ENCODE measurements at regions not wholly inside any gene's neighbourhood (a gene's known extent, or its start where the extent isn't known, plus 50 kb on each side); places are given as distances from the start of the nearest gene placed in this dataset.

DNA sequence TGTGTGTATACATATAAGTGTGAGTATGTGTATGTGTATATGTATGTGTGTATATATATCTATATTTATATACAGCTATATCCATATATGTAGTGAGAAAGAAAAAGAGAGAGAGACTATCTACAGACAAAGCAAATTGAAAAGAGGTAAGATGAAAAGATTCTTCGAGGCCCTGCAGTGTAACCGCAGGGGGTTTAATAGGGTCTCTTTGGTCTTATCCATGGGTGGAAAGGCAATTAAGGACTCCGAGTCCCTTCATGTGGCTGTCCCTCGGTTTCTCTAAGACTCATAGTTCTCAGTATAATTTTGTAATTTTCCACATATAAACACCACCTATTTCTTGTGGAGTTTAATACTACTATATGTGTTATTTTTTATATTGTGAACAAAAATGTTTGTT, 50.6 kb upstream of the JAZF1 start:
- no peak overlapping the region for H3K4me3 ChIP-seq (ENCODE audit: low read depth, low read length)
- DNase-seq (ENCODE audit: low read depth) = no peak
- TF ChIP-seq, protein P1, sequence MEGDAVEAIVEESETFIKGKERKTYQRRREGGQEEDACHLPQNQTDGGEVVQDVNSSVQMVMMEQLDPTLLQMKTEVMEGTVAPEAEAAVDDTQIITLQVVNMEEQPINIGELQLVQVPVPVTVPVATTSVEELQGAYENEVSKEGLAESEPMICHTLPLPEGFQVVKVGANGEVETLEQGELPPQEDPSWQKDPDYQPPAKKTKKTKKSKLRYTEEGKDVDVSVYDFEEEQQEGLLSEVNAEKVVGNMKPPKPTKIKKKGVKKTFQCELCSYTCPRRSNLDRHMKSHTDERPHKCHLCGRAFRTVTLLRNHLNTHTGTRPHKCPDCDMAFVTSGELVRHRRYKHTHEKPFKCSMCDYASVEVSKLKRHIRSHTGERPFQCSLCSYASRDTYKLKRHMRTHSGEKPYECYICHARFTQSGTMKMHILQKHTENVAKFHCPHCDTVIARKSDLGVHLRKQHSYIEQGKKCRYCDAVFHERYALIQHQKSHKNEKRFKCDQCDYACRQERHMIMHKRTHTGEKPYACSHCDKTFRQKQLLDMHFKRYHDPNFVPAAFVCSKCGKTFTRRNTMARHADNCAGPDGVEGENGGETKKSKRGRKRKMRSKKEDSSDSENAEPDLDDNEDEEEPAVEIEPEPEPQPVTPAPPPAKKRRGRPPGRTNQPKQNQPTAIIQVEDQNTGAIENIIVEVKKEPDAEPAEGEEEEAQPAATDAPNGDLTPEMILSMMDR (IDR thresholded peaks at IDR 0.05; ENCODE audit: insufficient read depth, low read depth, low read length, missing control alignments) = no peak

DNA sequence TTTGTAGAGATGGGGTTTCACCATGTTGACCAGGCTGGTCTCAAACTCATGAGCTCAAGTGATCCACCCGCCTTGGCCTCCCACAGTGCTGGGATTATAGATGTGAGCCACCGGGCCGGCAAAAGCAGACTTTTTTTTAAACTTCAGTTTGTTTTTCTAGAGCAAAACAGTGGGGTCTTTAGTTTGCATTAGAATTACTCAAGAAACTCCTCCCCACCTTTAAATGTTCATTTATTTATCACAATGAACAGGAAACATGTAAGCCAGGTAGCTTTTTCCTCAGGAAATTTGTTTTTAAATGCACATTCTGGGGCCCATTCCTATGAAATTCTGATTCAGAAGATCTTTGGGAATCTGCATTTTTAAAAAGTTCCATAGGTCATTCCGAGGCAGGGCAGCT, 56.0 kb upstream of the JAZF1 start:
- TF ChIP-seq, protein P1 (IDR thresholded peaks at IDR 0.05; ENCODE audit: insufficient read depth, low read depth, low read length, missing control alignments) = no peak
- H3K4me3 ChIP-seq (ENCODE audit: low read depth, low read length) = no peak overlapping the region
- DNase-seq (ENCODE audit: low read depth) = no peak

DNA sequence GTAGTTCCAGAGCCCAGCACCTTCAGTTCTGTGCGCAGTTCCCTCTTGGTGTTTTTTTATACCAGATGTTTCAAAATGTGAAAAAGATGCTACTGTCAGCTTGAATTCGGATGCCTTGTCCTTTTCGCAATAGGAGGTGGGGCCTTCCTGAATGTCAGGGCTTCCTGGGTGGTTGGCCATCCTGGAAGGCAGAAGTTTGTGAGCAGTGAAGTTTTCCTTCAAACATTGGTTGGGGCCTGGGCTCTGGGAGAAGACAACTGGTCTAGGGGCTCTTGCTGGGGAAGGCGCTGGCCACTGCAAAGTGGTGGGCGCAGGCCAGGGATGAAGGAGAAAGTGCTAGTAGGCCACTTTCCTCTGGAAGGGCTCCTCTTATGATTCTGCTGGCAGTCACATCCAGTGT, 56.8 kb upstream of the JAZF1 start:
- no peak overlapping the region for H3K4me3 ChIP-seq (ENCODE audit: low read depth, low read length)
- DNase-seq (ENCODE audit: low read depth) = no peak
- TF ChIP-seq, protein P1 (IDR thresholded peaks at IDR 0.05; ENCODE audit: insufficient read depth, low read depth, low read length, missing control alignments) = no peak

DNA sequence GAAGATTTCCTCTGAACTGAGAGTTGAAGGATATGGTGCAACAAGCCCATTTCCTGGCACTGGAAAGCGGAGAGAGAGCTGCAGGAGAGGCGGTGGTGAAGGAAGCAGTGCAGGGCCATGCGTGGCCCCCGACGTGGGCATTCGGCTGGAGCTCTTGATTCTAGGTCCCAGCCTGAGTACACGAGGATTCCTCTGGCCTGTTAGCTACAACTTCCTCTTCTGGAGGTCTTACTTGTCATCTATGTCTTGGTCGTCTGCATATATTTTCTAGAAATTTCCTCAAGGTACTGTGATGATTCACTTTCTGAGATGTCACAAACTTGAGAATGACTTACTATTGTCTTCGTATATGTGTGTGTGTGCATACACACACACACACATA, 59.2 kb upstream of the JAZF1 start:
- TF ChIP-seq, protein P1 (IDR thresholded peaks at IDR 0.05; ENCODE audit: insufficient read depth, low read depth, low read length, missing control alignments) = no peak
- no peak overlapping the region for H3K4me3 ChIP-seq (ENCODE audit: low read depth, low read length)
- DNase-seq (ENCODE audit: low read depth) = no peak

DNA sequence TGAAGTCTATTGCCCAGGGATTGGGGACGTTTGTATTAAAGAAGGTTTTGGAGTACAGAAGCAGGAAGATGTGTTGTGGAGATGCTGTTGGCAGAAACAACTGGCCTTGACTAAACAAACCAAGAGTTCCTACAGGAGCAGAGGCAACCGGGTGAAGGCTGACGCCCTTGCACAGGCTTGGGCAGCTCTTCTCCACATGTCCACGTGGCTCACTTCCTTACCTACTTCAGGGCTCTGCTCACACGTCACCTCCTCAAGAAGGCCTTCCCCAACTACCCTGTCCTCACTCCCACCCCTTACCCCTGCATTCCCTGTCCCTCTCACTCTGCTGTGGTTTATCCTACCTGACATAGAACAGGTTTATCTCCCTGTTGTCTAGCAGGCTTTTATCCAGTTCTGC, 59.9 kb upstream of the JAZF1 start:
- no peak overlapping the region for H3K4me3 ChIP-seq (ENCODE audit: low read depth, low read length)
- DNase-seq (ENCODE audit: low read depth) = no peak
- TF ChIP-seq, protein P1 (IDR thresholded peaks at IDR 0.05; ENCODE audit: insufficient read depth, low read depth, low read length, missing control alignments) = no peak

DNA sequence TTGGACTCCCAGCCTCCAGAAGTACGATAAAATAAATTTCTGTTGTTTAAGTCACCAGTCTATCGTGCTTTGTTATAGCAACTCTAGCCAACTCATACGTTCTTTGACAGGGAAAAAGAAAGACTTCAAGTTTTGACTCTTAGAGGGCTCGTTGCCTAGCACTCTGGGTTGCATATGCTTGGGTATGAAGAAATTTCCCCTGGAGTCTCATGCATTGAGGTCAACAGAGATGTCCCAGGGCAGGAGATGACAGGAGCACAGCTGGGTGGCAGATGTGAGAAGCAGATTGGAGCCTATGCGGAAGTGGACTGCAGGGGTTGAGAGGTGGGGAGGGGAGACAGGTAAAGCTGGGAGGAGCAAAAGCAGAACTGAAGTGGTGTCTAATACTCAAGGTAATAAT, 63.3 kb upstream of the JAZF1 start:
- TF ChIP-seq, protein P1 (IDR thresholded peaks at IDR 0.05; ENCODE audit: insufficient read depth, low read depth, low read length, missing control alignments) = no peak
- DNase-seq (ENCODE audit: low read depth) = no peak
- no peak overlapping the region for H3K4me3 ChIP-seq (ENCODE audit: low read depth, low read length)

DNA sequence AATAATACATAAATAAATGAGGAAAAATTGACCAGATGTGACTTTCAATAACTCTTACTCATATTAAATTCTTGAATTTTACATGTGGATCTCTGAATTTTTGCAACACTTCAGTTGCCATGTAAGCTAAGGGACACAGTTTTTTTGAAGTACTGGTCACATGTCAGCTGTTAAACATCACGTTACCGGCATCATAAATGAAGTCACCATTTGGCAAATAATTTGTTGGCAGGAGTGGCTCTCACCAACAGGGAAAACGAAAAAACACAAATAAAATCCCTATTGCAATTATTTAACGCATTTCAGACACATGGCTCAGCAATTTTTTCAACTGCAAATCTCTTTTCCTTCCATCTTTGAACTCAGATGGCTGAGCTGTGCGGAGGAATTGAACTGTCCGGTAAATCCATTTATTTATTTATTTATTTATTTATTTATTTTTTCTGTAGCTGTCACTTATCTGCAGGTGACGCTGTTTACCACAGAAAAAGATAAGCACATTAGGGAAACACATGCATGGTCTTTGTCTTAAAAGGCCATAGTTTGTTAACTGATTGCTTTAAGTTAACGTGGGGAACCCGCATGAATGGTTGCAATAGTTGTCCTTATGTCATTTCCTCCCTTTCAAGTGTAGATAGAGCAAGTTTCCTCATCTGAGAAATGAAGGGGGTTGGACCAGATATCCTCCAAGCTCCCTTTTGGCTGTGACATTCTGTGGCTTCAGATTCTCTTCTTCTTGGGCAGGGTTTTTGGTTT, 64.7 kb upstream of the JAZF1 start:
- H3K4me3 ChIP-seq (ENCODE audit: low read depth, low read length) = no peak overlapping the region
- TF ChIP-seq, protein P1 (IDR thresholded peaks at IDR 0.05; ENCODE audit: insufficient read depth, low read depth, low read length, missing control alignments) = no peak
- no peak for DNase-seq (ENCODE audit: low read depth)
